Brain microvascular endothelial cell (primary cell): ENCODE measurements at regions not wholly inside any gene's neighbourhood (a gene's known extent, or its start where the extent isn't known, plus 50 kb on each side); places are given as distances from the start of the nearest gene placed in this dataset.

Experiments
- DNase-seq: peaks from one replicate; pipeline ENCODE4 v3.0.0-alpha.2; 2020
- H3K27ac ChIP-seq: fragments of 250-450 bp; sonication (Bioruptor Pico); 2 replicates; pipeline ENCODE4 v1.5.1; 2020; ENCODE audit warnings: mild to moderate bottlenecking, moderate library complexity
- H3K27me3 ChIP-seq: fragments of 250-450 bp; sonication (Bioruptor Pico); replicated peaks from 2 replicates; pipeline ENCODE4 v1.5.1; 2020; ENCODE audit warnings: mild to moderate bottlenecking
- H3K36me3 ChIP-seq: fragments of 250-450 bp; sonication (Bioruptor Pico); replicated peaks from 2 replicates; pipeline ENCODE4 v1.5.1; 2020; ENCODE audit warnings: mild to moderate bottlenecking
- H3K4me3 ChIP-seq: 2 replicates; pipeline ENCODE4 v1.5.1; 2011; ENCODE audit warnings: low read depth, mild to moderate bottlenecking, control low read depth, low read length, moderate library complexity
- CTCF ChIP-seq: IDR thresholded peaks from 2 replicates; pipeline ENCODE4 v1.5.1; 2011; ENCODE audit warnings: low read depth, mild to moderate bottlenecking, moderate library complexity, low read length, control low read depth, inconsistent platforms; ENCODE audit errors: missing control alignments
- in situ Hi-C: cut with HindIII; loops from 2 replicates; pipeline ENCODE4 v1.10.0; 2017; ENCODE audit warnings: low sequenced_read_pairs, low pct_ligation_motif_present

- no peaks in the 10 kb centered on the region for H3K36me3 ChIP-seq
- no peaks in the 10 kb centered on the region for H3K27me3 ChIP-seq
- no peak for TF ChIP-seq CTCF
- in situ Hi-C loops: no loop called here
- no peak for DNase-seq
- H3K27ac ChIP-seq: no peak overlapping the region
- H3K4me3 ChIP-seq: no peak overlapping the region
Measured at GRCh38 chr1:82706741-82707140, 906.0 kb downstream of the ADGRL2 start.

- H3K36me3 ChIP-seq: no peaks in the 10 kb centered on the region
- in situ Hi-C loops: no loop called here
- DNase-seq: no peak
- H3K27ac ChIP-seq: no peak overlapping the region
- H3K4me3 ChIP-seq: no peak overlapping the region
- H3K27me3 ChIP-seq: no peaks in the 10 kb centered on the region
- no peak for TF ChIP-seq CTCF
Measured at GRCh38 chr1:82704966-82705365, 904.2 kb downstream of the ADGRL2 start.

DNA sequence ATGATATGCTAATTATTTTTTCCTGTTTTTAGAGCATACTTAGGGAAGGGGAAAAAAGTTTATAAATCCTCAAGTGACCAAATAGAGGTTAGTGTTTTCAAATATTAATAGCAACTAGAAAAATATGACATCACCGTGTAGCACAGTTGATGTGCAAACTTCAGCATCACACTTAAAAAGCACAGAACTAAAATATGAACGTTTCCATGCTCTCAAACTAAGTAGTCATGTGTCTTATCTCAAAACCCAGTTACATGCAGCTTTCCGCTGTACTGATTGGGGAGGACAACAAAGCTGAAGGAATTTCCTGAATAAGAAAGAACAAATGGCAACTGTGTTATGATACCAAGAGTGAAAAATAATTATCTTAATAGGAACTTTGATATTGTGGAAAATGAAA, 903.7 kb downstream of the ADGRL2 start:
- Histone ChIP-seq H3K36me3 (no peaks in the 10 kb centered on the region), H3K27ac (no peak overlapping the region), H3K27me3 (no peaks in the 10 kb centered on the region), H3K4me3 (no peak overlapping the region)
- peak; percentile 8 for DNase-seq
- in situ Hi-C loops: no loop called here
- no peak for TF ChIP-seq CTCF

GRCh38 chr1:82703951-82704350, 903.2 kb downstream of the ADGRL2 start:
- TF ChIP-seq CTCF: no peak
- Histone ChIP-seq H3K27me3 (no peaks in the 10 kb centered on the region), H3K4me3 (no peak overlapping the region), H3K27ac (no peak overlapping the region), H3K36me3 (no peaks in the 10 kb centered on the region)
- DNase-seq: no peak
- in situ Hi-C loops: no loop called here

DNA sequence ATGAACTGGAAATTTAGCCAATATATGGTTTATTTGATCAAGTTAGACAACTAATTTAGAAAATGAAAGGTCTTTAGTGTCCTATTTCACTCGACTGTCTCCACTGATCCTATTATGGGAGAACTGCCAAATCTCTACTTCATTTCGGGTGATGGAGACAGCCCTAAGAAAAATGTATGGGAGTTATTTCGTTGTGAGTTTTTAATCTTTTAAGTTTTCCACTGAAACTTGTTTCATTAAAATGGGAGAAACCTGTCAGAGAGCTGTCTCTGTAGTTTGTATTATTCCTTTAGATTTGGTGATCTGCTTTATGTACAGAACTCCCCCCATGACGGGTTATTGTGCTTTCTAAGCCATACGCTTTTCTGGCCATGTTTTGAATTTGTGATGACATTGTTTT, 899.7 kb downstream of the ADGRL2 start:
- DNase-seq: no peak
- H3K27me3 ChIP-seq: no peaks in the 10 kb centered on the region
- no peaks in the 10 kb centered on the region for H3K36me3 ChIP-seq
- in situ Hi-C loops: no loop called here
- H3K4me3 ChIP-seq: no peak overlapping the region
- no peak overlapping the region for H3K27ac ChIP-seq
- TF ChIP-seq CTCF: no peak

DNA sequence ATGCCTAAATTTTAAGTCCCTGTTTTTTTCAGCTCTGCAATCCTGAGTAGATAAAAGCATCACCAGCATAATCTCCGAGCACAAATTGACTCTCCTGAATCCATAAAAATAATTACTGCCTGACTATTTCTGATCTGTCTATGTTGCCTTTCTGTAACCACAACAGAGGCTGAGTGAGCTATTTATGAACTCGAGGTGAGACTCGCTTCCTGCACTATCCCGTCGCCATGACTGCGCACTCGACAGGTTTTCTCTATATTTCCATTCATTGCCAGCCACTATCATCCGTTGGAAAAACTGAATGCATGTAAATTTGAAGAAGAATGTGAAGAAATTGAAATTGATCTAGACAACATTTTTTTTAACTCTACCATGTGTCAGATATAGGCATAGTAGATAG, 897.2 kb downstream of the ADGRL2 start:
- no peak overlapping the region for H3K27ac ChIP-seq
- no peaks in the 10 kb centered on the region for H3K36me3 ChIP-seq
- TF ChIP-seq CTCF: no peak
- H3K4me3 ChIP-seq: no peak overlapping the region
- H3K27me3 ChIP-seq: no peaks in the 10 kb centered on the region
- in situ Hi-C loops: no loop called here
- no peak for DNase-seq
